NCI-H1092 (cell line): ENCODE measurements at regions not wholly inside any gene's neighbourhood (a gene's known extent, or its start where the extent isn't known, plus 50 kb on each side); places are given as distances from the start of the nearest gene placed in this dataset.

Experiments used
- DNase-seq: peaks from one replicate; lab custom pipeline; 2025; lab: John Stamatoyannopoulos, UW

- no peak for DNase-seq
Observed at GRCh38 chr2:18253686-18254197, 306.7 kb downstream of the RDH14 start.

GRCh38 chr2:18251486-18251885, 309.0 kb downstream of the RDH14 start:
- DNase-seq, result no peak

- no peak for DNase-seq
Observed at GRCh38 chr2:18247282-18248110, 313.0 kb downstream of the RDH14 start.

GRCh38 chr2:18245375-18245774, 315.1 kb downstream of the RDH14 start:
- DNase-seq, result peak; percentile 2

GRCh38 chr2:18244845-18245244, 315.6 kb downstream of the RDH14 start:
- peak; percentile 7 for DNase-seq

GRCh38 chr2:18243816-18244215, 316.6 kb downstream of the RDH14 start:
- no peak for DNase-seq

- no peak for DNase-seq
Observed at GRCh38 chr2:18242716-18243115, 317.7 kb downstream of the RDH14 start.

GRCh38 chr2:18238209-18238608, 322.2 kb downstream of the RDH14 start:
- no peak for DNase-seq

- no peak for DNase-seq
Observed at GRCh38 chr2:18237298-18237697, 323.2 kb downstream of the RDH14 start.

- DNase-seq, result no peak
Observed at GRCh38 chr2:18232731-18233438, 327.6 kb downstream of the RDH14 start.

- no peak for DNase-seq
Observed at GRCh38 chr2:18230668-18231067, 329.8 kb downstream of the RDH14 start.

- DNase-seq, result no peak
Observed at GRCh38 chr2:18219676-18220075, 340.8 kb downstream of the RDH14 start.

GRCh38 chr2:18218160-18218933, 339.9 kb downstream of the KCNS3 start:
- DNase-seq, result no peak

GRCh38 chr2:18214936-18215335, 336.5 kb downstream of the KCNS3 start:
- DNase-seq, result no peak

GRCh38 chr2:18213986-18214385, 335.5 kb downstream of the KCNS3 start:
- DNase-seq, result no peak

GRCh38 chr2:18209934-18210639, 331.6 kb downstream of the KCNS3 start:
- peak; percentile 7 for DNase-seq

GRCh38 chr2:18208956-18209355, 330.5 kb downstream of the KCNS3 start:
- DNase-seq, result no peak

GRCh38 chr2:18200771-18201170, 322.3 kb downstream of the KCNS3 start:
- no peak for DNase-seq

- DNase-seq, result no peak
Observed at GRCh38 chr2:18198677-18199076, 320.2 kb downstream of the KCNS3 start.

GRCh38 chr2:18194161-18194560, 315.7 kb downstream of the KCNS3 start:
- DNase-seq, result no peak

GRCh38 chr2:18186816-18187613, 308.5 kb downstream of the KCNS3 start:
- DNase-seq, result no peak
